ENCODE measurements at regions not wholly inside any gene's neighbourhood (a gene's known extent, or its start where the extent isn't known, plus 50 kb on each side); places are given as distances from the start of the nearest gene placed in this dataset.

GRCh38 chr3:193978030-193978429 lies 157.9 kb upstream of the HES1 start:
- DNase-seq (ENCODE audit: extremely low read depth in 1 of 2, low read depth in 1 of 2): no peak

- no peak for DNase-seq (ENCODE audit: extremely low read depth in 1 of 2, low read depth in 1 of 2)
Observed at GRCh38 chr3:193978486-193978885, 157.5 kb upstream of the HES1 start.

GRCh38 chr3:193980326-193980725 lies 155.6 kb upstream of the HES1 start:
- DNase-seq (ENCODE audit: extremely low read depth in 1 of 2, low read depth in 1 of 2): no peak

- DNase-seq (ENCODE audit: extremely low read depth in 1 of 2, low read depth in 1 of 2): no peak
Observed at GRCh38 chr3:193980905-193981304, 155.0 kb upstream of the HES1 start.

- no peak for DNase-seq (ENCODE audit: extremely low read depth in 1 of 2, low read depth in 1 of 2)
Observed at GRCh38 chr3:193981504-193981903, 154.4 kb upstream of the HES1 start.

- DNase-seq (ENCODE audit: extremely low read depth in 1 of 2, low read depth in 1 of 2): no peak
Observed at GRCh38 chr3:193982258-193982659, 153.7 kb upstream of the HES1 start.

GRCh38 chr3:193983846-193984818 lies 151.8 kb upstream of the HES1 start:
- DNase-seq (ENCODE audit: extremely low read depth in 1 of 2, low read depth in 1 of 2): no peak

GRCh38 chr3:193984876-193985275 lies 151.1 kb upstream of the HES1 start:
- no peak for DNase-seq (ENCODE audit: extremely low read depth in 1 of 2, low read depth in 1 of 2)

GRCh38 chr3:193987186-193987585 lies 148.8 kb upstream of the HES1 start:
- DNase-seq (ENCODE audit: extremely low read depth in 1 of 2, low read depth in 1 of 2): no peak

- no peak for DNase-seq (ENCODE audit: extremely low read depth in 1 of 2, low read depth in 1 of 2)
Observed at GRCh38 chr3:193989186-193989585, 146.8 kb upstream of the HES1 start.

- no peak for DNase-seq (ENCODE audit: extremely low read depth in 1 of 2, low read depth in 1 of 2)
Observed at GRCh38 chr3:193991666-193992424, 144.1 kb upstream of the HES1 start.

- no peak for DNase-seq (ENCODE audit: extremely low read depth in 1 of 2, low read depth in 1 of 2)
Observed at GRCh38 chr3:193992425-193993037, 143.4 kb upstream of the HES1 start.

GRCh38 chr3:193996221-193996620 lies 139.7 kb upstream of the HES1 start:
- DNase-seq (ENCODE audit: extremely low read depth in 1 of 2, low read depth in 1 of 2): no peak

- DNase-seq (ENCODE audit: extremely low read depth in 1 of 2, low read depth in 1 of 2): no peak
Observed at GRCh38 chr3:193996641-193997089, 139.3 kb upstream of the HES1 start.

GRCh38 chr3:193997228-193998122 lies 138.5 kb upstream of the HES1 start:
- DNase-seq (ENCODE audit: extremely low read depth in 1 of 2, low read depth in 1 of 2): no peak

- DNase-seq (ENCODE audit: extremely low read depth in 1 of 2, low read depth in 1 of 2): no peak
Observed at GRCh38 chr3:193998123-193998448, 137.9 kb upstream of the HES1 start.

GRCh38 chr3:193998628-193999195 lies 137.2 kb upstream of the HES1 start:
- DNase-seq (ENCODE audit: extremely low read depth in 1 of 2, low read depth in 1 of 2): no peak

GRCh38 chr3:194000100-194000499 lies 135.8 kb upstream of the HES1 start:
- no peak for DNase-seq (ENCODE audit: extremely low read depth in 1 of 2, low read depth in 1 of 2)

GRCh38 chr3:194000712-194001111 lies 135.2 kb upstream of the HES1 start:
- no peak for DNase-seq (ENCODE audit: extremely low read depth in 1 of 2, low read depth in 1 of 2)
